ENCODE measurements at regions not wholly inside any gene's neighbourhood (a gene's known extent, or its start where the extent isn't known, plus 50 kb on each side); places are given as distances from the start of the nearest gene placed in this dataset.

DNA sequence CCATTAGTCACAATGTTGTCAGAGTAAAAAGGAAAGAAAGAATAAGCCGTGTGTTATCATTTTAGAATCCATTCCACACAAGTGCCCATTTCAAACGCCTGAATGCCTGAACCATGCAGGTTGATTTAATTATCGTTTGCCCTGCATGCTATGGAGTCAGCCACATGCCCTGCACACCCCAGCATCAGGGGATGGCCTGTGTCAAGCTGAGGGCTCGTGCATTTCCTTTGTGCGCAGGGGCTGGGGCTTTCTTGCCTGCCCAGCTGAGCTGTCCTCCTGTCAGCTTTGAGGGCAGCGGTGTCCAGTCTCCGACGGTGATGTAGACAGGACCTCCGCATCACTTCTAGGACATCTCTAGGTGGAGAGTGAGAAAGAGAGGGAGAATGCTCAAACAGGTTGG is 200.4 kb downstream of the TSN start:
- FAIRE-seq = no peak
- no peak for TF ChIP-seq SAP30 (IDR thresholded peaks at IDR 0.05; ENCODE audit: insufficient read depth, insufficient replicate concordance, low read length)
- no peak for TF ChIP-seq EZH2 (IDR thresholded peaks at IDR 0.05; ENCODE audit: low read depth, low read length, severe bottlenecking)
- no peak for TF ChIP-seq SIRT6 (IDR thresholded peaks at IDR 0.05; ENCODE audit: low read length)
- no peak for TF ChIP-seq CTBP2 (IDR thresholded peaks at IDR 0.05; ENCODE audit: borderline replicate concordance, insufficient read depth, insufficient read length, low read length)

More for the DNA sequence above, 200.4 kb downstream of the TSN start:
- H4K8ac ChIP-seq (ENCODE audit: extremely low read depth, insufficient read depth, low read length) = no peak overlapping the region
- no peak overlapping the region for H3K9ac ChIP-seq (replicated peaks in 1 of 4; ENCODE audit: extremely low read depth in 1 of 4, low read depth in 3 of 4, low read length in 3 of 4)
- no peaks in the 10 kb centered on the region for H4K20me1 ChIP-seq (replicated peaks in 1 of 2; ENCODE audit: control insufficient read depth in 1 of 2, insufficient read depth in 2 of 2, low read length in 2 of 2)
- no peak overlapping the region for H3K4me2 ChIP-seq (ENCODE audit: insufficient read depth in 1 of 2, low read depth in 2 of 2, low read length in 2 of 2)
- H2BK15ac ChIP-seq (ENCODE audit: low read length) = no peak overlapping the region
- H2AFZ ChIP-seq (ENCODE audit: low read length) = no peak overlapping the region
- H4K91ac ChIP-seq (replicated peaks; ENCODE audit: insufficient read length, low read length) = no peak overlapping the region
- no peaks in the 10 kb centered on the region for H3K79me2 ChIP-seq (ENCODE audit: control insufficient read depth in 1 of 2, insufficient read depth in 2 of 2, low read length in 2 of 2)
- H3K4ac ChIP-seq (replicated peaks; ENCODE audit: insufficient read length, low read depth, low read length) = no peak overlapping the region
- H2BK5ac ChIP-seq (ENCODE audit: low read depth, low read length) = no peak overlapping the region
- H3K4me1 ChIP-seq (replicated peaks in 1 of 4; ENCODE audit: control insufficient read depth in 3 of 4, insufficient read depth in 4 of 4, low read length in 3 of 4) = no peaks in the 10 kb centered on the region
- H3K36me3 ChIP-seq (ENCODE audit: control insufficient read depth in 2 of 4, insufficient read depth in 4 of 4, low read length in 3 of 4) = no peaks in the 10 kb centered on the region
- H3K27me3 ChIP-seq (replicated peaks in 1 of 4; ENCODE audit: control insufficient read depth in 3 of 4, extremely low read depth in 1 of 4, insufficient read depth in 3 of 4, low read length in 3 of 4) = no peaks in the 10 kb centered on the region
- H3K23me2 ChIP-seq (ENCODE audit: low read depth, low read length) = no peaks in the 10 kb centered on the region
- H2AK5ac ChIP-seq (ENCODE audit: low read depth, low read length) = no peak overlapping the region
- ChIA-PET POLR2A (ENCODE audit: partially characterized antibody) (no interaction called here), CTCF (ENCODE audit: partially characterized antibody) (interaction anchor here (1.2 to 1.6 kb wide), 2 partner anchors 142 to 145 kb away, joined by 4 to 5 read pairs; no protein-coding TSS in a partner anchor)
- WGBS, 2 experiments (ENCODE audit: extremely low coverage in 1 of 2, insufficient coverage in 1 of 2, insufficient read length in 1 of 2, insufficient replicate concordance in 2 of 2, low coverage in 1 of 2, low lambda C conversion rate in 2 of 2, missing lambda C conversion rate in 1 of 2) = 89% methylated on average over 9 of the region's 9 CpGs; no CpG with 5 or more reads in 1 of the 2 experiments
- H3K27ac ChIP-seq (ENCODE audit: low read depth, low read length) = no peak overlapping the region
- no peak for DNase-seq (ENCODE audit: low read depth in 1 of 2, low spot score in 2 of 2)
- no peaks in the 10 kb centered on the region for H3K79me1 ChIP-seq (ENCODE audit: low read depth, low read length)
- no peak overlapping the region for H3K14ac ChIP-seq (ENCODE audit: insufficient read length)
- H3K9me3 ChIP-seq (ENCODE audit: insufficient read depth in 2 of 2, low read depth in 1 of 2, low read length in 1 of 2) = no peaks in the 10 kb centered on the region
- H3K18ac ChIP-seq (ENCODE audit: extremely low read depth, low read length) = no peak overlapping the region
- no peak overlapping the region for H3K23ac ChIP-seq (ENCODE audit: insufficient read length)
- no peak overlapping the region for H3K4me3 ChIP-seq (ENCODE audit: extremely low read depth in 1 of 4, insufficient read depth in 2 of 4, low read depth in 3 of 4, low read length in 4 of 4)
- no peak overlapping the region for H4K5ac ChIP-seq (ENCODE audit: insufficient read length, low read depth, low read length)
- H2BK20ac ChIP-seq (ENCODE audit: low read length) = no peak overlapping the region
- H2BK120ac ChIP-seq (replicated peaks; ENCODE audit: low read depth, low read length) = no peak overlapping the region
- H2BK12ac ChIP-seq (ENCODE audit: low read depth, low read length) = no peak overlapping the region
- H3K56ac ChIP-seq (replicated peaks; ENCODE audit: insufficient read length, low read depth, low read length) = no peak overlapping the region
